ENCODE measurements at regions not wholly inside any gene's neighbourhood (a gene's known extent, or its start where the extent isn't known, plus 50 kb on each side); places are given as distances from the start of the nearest gene placed in this dataset.

- DNase-seq (ENCODE audit: low read depth in 2 of 2): no peak
These were observed 187.5 kb upstream of the PMEPA1 start for GRCh38 chr20:57897156-57897874.

GRCh38 chr20:57896563-57896962 is 186.7 kb upstream of the PMEPA1 start:
- no peak for DNase-seq (ENCODE audit: low read depth in 2 of 2)

GRCh38 chr20:57896017-57896416 is 186.2 kb upstream of the PMEPA1 start:
- DNase-seq (ENCODE audit: low read depth in 2 of 2): no peak

- no peak for DNase-seq (ENCODE audit: low read depth in 2 of 2)
These were observed 185.5 kb upstream of the PMEPA1 start for GRCh38 chr20:57895161-57895855.

- no peak for DNase-seq (ENCODE audit: low read depth in 2 of 2)
These were observed 184.7 kb upstream of the PMEPA1 start for GRCh38 chr20:57894522-57894921.

GRCh38 chr20:57894096-57894495 is 184.3 kb upstream of the PMEPA1 start:
- DNase-seq (ENCODE audit: low read depth in 2 of 2): no peak

GRCh38 chr20:57893366-57893999 is 183.7 kb upstream of the PMEPA1 start:
- DNase-seq (ENCODE audit: low read depth in 2 of 2): no peak

GRCh38 chr20:57892471-57892870 is 182.7 kb upstream of the PMEPA1 start:
- DNase-seq (ENCODE audit: low read depth in 2 of 2): no peak

GRCh38 chr20:57891014-57891413 is 181.2 kb upstream of the PMEPA1 start:
- no peak for DNase-seq (ENCODE audit: low read depth in 2 of 2)

- DNase-seq (ENCODE audit: low read depth in 2 of 2): no peak
These were observed 180.5 kb upstream of the PMEPA1 start for GRCh38 chr20:57890202-57890800.

- DNase-seq (ENCODE audit: low read depth in 2 of 2): no peak
These were observed 178.8 kb upstream of the PMEPA1 start for GRCh38 chr20:57888591-57888990.

- DNase-seq (ENCODE audit: low read depth in 2 of 2): no peak
These were observed 175.1 kb upstream of the PMEPA1 start for GRCh38 chr20:57884956-57885355.

- DNase-seq (ENCODE audit: low read depth in 2 of 2): no peak
These were observed 173.9 kb upstream of the PMEPA1 start for GRCh38 chr20:57883761-57884160.

GRCh38 chr20:57883224-57883623 is 173.4 kb upstream of the PMEPA1 start:
- no peak for DNase-seq (ENCODE audit: low read depth in 2 of 2)

GRCh38 chr20:57882451-57883161 is 172.8 kb upstream of the PMEPA1 start:
- DNase-seq (ENCODE audit: low read depth in 2 of 2): no peak

GRCh38 chr20:57881466-57882385 is 171.9 kb upstream of the PMEPA1 start:
- DNase-seq (ENCODE audit: low read depth in 2 of 2): no peak

GRCh38 chr20:57880571-57880892 is 170.7 kb upstream of the PMEPA1 start:
- DNase-seq (ENCODE audit: low read depth in 2 of 2): no peak

- DNase-seq (ENCODE audit: low read depth in 2 of 2): no peak
These were observed 170.2 kb upstream of the PMEPA1 start for GRCh38 chr20:57879779-57880570.

GRCh38 chr20:57879437-57879778 is 169.6 kb upstream of the PMEPA1 start:
- no peak for DNase-seq (ENCODE audit: low read depth in 2 of 2)

GRCh38 chr20:57878786-57879424 is 169.1 kb upstream of the PMEPA1 start:
- no peak for DNase-seq (ENCODE audit: low read depth in 2 of 2)

Measured in stimulated activated CD8-positive, alpha-beta memory T cell treated with anti-CD3 and anti-CD28 coated beads, Interleukin-15, amount 100 ng/mL, for 4 hours (primary cell).